Upper lobe of left lung (tissue), 6 donors: ENCODE measurements at regions not wholly inside any gene's neighbourhood (a gene's known extent, or its start where the extent isn't known, plus 50 kb on each side); places are given as distances from the start of the nearest gene placed in this dataset.

Experiments used
- ATAC-seq, 2 donors: fragments of 200-7000 bp; cut with Tn5 transposase; one replicate each; pipeline ENCODE4 v1.9.1; 2022; ENCODE audit warnings: mild to moderate bottlenecking in 2 of 2, moderate library complexity in 2 of 2; ENCODE audit not compliant: low FRiP score in 2 of 2
- DNase-seq, 2 donors: peaks; one replicate each; pipeline ENCODE4 v3.0.0-alpha.2; 2019 to 2020
- H3K27ac ChIP-seq, 4 donors: fragments of 200-600 bp; sonication (generic); one replicate each; pipeline ENCODE4 v1.5.1; 2016 to 2019
- H3K27me3 ChIP-seq, 4 donors: fragments of 200-600 bp; sonication (generic); one replicate each; pipeline ENCODE4 v1.5.1; 2017 to 2019
- H3K36me3 ChIP-seq, 4 donors: fragments of 200-600 bp; sonication (generic); one replicate each; pipeline ENCODE4 v1.5.1; 2016 to 2019
- H3K4me1 ChIP-seq, 4 donors: fragments of 200-600 bp; sonication (generic); one replicate each; pipeline ENCODE4 v1.5.1; 2018 to 2019
- H3K4me3 ChIP-seq, 4 donors: fragments of 200-600 bp; sonication (generic); one replicate each; pipeline ENCODE4 v1.5.1; 2017 to 2019; ENCODE audit warnings: mild to moderate bottlenecking in 2 of 4, moderate library complexity in 1 of 4
- H3K9me3 ChIP-seq, 4 donors: fragments of 200-600 bp; sonication (generic); one replicate each; pipeline ENCODE4 v1.5.1; 2018 to 2019
- EP300 ChIP-seq, 4 donors: sonication (generic); formaldehyde crosslinking; IDR thresholded peaks; one replicate each; pipeline ENCODE4 v1.5.1; 2017; ENCODE audit warnings: antibody characterized with exemption in 4 of 4, control low read depth in 2 of 4
- POLR2A ChIP-seq, 4 donors: fragments of 450-650 bp; IDR thresholded peaks; one replicate each; pipeline ENCODE4 v1.5.1; 2016 to 2017; ENCODE audit warnings: antibody characterized with exemption in 4 of 4, mild to moderate bottlenecking in 2 of 4
- POLR2AphosphoS5 ChIP-seq, 2 donors: sonication (generic); formaldehyde crosslinking; IDR thresholded peaks; one replicate each; pipeline ENCODE4 v1.5.1; 2017; ENCODE audit warnings: antibody characterized with exemption in 2 of 2
- WGBS, 2 donors: methylation state at CpG; one replicate each; pipeline ENCODE4 v1.1.5; 2017 to 2018; 5-methylcytosine and 5-hydroxymethylcytosine counted together
- TF ChIP-seq, protein P1 (sequence below), 6 experiments: fragments of 450-650 bp in 4 of 6; fragments of 200-600 bp in 2 of 6; sonication (generic) in 2 of 6; IDR thresholded peaks; one replicate each; pipeline ENCODE4 v1.5.1; 2016 to 2019; ENCODE audit warnings: antibody characterized with exemption in 6 of 6
- donor health status: DM: no; HTN: no; CAD: no; lungs with moderate emphysema.
- donor health status: DM: no; HTN: yes; CAD: no; lungs with severe emphysema.

- no peak for ATAC-seq
Observed at GRCh38 chr7:87007038-87007437, 52.4 kb downstream of the ELAPOR2 start.

DNA sequence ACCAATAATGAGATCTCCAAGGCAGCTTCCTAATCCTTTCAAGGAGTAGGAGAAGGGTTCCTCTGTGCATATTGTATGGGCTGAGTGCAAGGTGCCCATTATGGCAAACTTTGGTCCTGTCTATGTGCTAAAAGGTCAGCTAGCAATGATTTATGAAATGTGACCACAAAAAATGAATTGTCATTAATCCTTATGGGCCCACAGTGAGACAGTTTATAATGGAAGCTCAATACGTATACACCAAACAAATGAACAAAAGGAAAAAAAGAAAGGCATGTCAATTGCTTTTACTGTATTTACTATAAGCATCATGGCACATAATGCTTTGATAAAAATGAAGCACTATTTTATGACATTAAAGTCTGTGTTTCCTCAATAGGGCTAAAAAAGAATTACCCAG, 54.5 kb downstream of the ELAPOR2 start:
- H3K4me1 ChIP-seq, result peaks cover 3 to 24% (median 11%) of the 10 kb centered on the region in 4 donors
- DNase-seq (no peak), ATAC-seq (no peak)
- H3K27me3 ChIP-seq, result no peaks in the 10 kb centered on the region
- WGBS, 2 donors, result 94 to 97% methylated on average over 1 of the region's 1 CpG
- TF ChIP-seq POLR2AphosphoS5 (IDR thresholded peaks at IDR 0.05), result no peak
- TF ChIP-seq, protein P1, sequence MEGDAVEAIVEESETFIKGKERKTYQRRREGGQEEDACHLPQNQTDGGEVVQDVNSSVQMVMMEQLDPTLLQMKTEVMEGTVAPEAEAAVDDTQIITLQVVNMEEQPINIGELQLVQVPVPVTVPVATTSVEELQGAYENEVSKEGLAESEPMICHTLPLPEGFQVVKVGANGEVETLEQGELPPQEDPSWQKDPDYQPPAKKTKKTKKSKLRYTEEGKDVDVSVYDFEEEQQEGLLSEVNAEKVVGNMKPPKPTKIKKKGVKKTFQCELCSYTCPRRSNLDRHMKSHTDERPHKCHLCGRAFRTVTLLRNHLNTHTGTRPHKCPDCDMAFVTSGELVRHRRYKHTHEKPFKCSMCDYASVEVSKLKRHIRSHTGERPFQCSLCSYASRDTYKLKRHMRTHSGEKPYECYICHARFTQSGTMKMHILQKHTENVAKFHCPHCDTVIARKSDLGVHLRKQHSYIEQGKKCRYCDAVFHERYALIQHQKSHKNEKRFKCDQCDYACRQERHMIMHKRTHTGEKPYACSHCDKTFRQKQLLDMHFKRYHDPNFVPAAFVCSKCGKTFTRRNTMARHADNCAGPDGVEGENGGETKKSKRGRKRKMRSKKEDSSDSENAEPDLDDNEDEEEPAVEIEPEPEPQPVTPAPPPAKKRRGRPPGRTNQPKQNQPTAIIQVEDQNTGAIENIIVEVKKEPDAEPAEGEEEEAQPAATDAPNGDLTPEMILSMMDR (IDR thresholded peaks at IDR 0.05), result no peak
- no peak for TF ChIP-seq POLR2A (IDR thresholded peaks at IDR 0.05)
- TF ChIP-seq EP300 (IDR thresholded peaks at IDR 0.05), result no peak
- H3K27ac ChIP-seq, result no peak overlapping the region
- no peak overlapping the region for H3K4me3 ChIP-seq
- H3K9me3 ChIP-seq, result no peaks in the 10 kb centered on the region
- no peaks in the 10 kb centered on the region for H3K36me3 ChIP-seq

More at GRCh38 chr7:87007038-87007437, 52.4 kb downstream of the ELAPOR2 start:
- no peak for DNase-seq
- H3K4me3 ChIP-seq, result no peak overlapping the region
- H3K4me1 ChIP-seq, result peaks cover 0 to 18% (median 3%) of the 10 kb centered on the region in 4 donors
- H3K27me3 ChIP-seq, result no peaks in the 10 kb centered on the region
- no peaks in the 10 kb centered on the region for H3K36me3 ChIP-seq
- no peak for TF ChIP-seq POLR2A (IDR thresholded peaks at IDR 0.05)
- TF ChIP-seq, protein P1 (IDR thresholded peaks at IDR 0.05), result no peak
- TF ChIP-seq POLR2AphosphoS5 (IDR thresholded peaks at IDR 0.05), result no peak
- no peak for TF ChIP-seq EP300 (IDR thresholded peaks at IDR 0.05)
- H3K27ac ChIP-seq, result no peak overlapping the region
- no peaks in the 10 kb centered on the region for H3K9me3 ChIP-seq

- H3K9me3 ChIP-seq, result no peaks in the 10 kb centered on the region
- TF ChIP-seq EP300 (IDR thresholded peaks at IDR 0.05) (no peak), POLR2AphosphoS5 (IDR thresholded peaks at IDR 0.05) (no peak), POLR2A (IDR thresholded peaks at IDR 0.05) (no peak)
- TF ChIP-seq, protein P1 (IDR thresholded peaks at IDR 0.05), result no peak
- H3K36me3 ChIP-seq, result no peaks in the 10 kb centered on the region
- 51 to 58% methylated on average over 9 of the region's 9 CpGs for WGBS, 2 donors
- peak overlapping the region in 1 of 4 donors; percentile 9 for H3K27ac ChIP-seq
- ATAC-seq (no peak), DNase-seq (no peak)
- peak overlapping the region in 2 of 4 donors; percentile 0 to 13 for H3K4me3 ChIP-seq
- H3K4me1 ChIP-seq, result peaks cover 5 to 33% (median 13%) of the 10 kb centered on the region in 4 donors
- no peaks in the 10 kb centered on the region for H3K27me3 ChIP-seq
Observed at GRCh38 chr7:87003872-87004798, 55.3 kb downstream of the ELAPOR2 start.

GRCh38 chr7:87001214-87001613, 58.2 kb downstream of the ELAPOR2 start:
- Histone ChIP-seq H3K36me3 (no peaks in the 10 kb centered on the region), H3K27me3 (no peaks in the 10 kb centered on the region), H3K27ac (no peak overlapping the region), H3K9me3 (no peaks in the 10 kb centered on the region), H3K4me3 (no peak overlapping the region), H3K4me1 (peaks cover 5 to 34% (median 13%) of the 10 kb centered on the region in 4 donors)
- DNase-seq (no peak), ATAC-seq (no peak)
- 74 to 82% methylated on average over 2 of the region's 2 CpGs for WGBS, 2 donors
- TF ChIP-seq, protein P1 (IDR thresholded peaks at IDR 0.05), result no peak
